Right atrium auricular region (tissue), 2 donors: ENCODE measurements at regions not wholly inside any gene's neighbourhood (a gene's known extent, or its start where the extent isn't known, plus 50 kb on each side); places are given as distances from the start of the nearest gene placed in this dataset.

ENCODE experiments used
- DNase-seq: peaks from one replicate; pipeline ENCODE4 v3.0.0-alpha.2; 2019; ENCODE audit warnings: low spot score
- H3K27ac ChIP-seq, 2 donors: fragments of 200-600 bp; sonication (generic); 1 replicate in 1 of 2; 2 replicates in 1 of 2; pipeline ENCODE4 v1.5.1; 2016 to 2019
- H3K27me3 ChIP-seq, 2 donors: fragments of 200-600 bp; sonication (generic); one replicate each; pipeline versions ENCODE4 v1.5.1 to v1.6.0; 2017 to 2019
- H3K36me3 ChIP-seq: fragments of 200-600 bp; sonication (generic); one replicate; pipeline ENCODE4 v1.5.1; 2016
- H3K4me1 ChIP-seq, 2 donors: fragments of 200-600 bp; sonication (generic); one replicate each; pipeline versions ENCODE4 v1.5.1 to v1.6.0; 2017 to 2019
- H3K4me3 ChIP-seq, 2 donors: fragments of 200-600 bp; sonication (generic); 1 replicate in 1 of 2; 2 replicates in 1 of 2; pipeline ENCODE4 v1.5.1; 2017 to 2019; ENCODE audit warnings: mild to moderate bottlenecking in 1 of 2, moderate library complexity in 1 of 2
- H3K9me3 ChIP-seq, 2 donors: fragments of 200-600 bp; sonication (generic); one replicate each; pipeline ENCODE4 v1.5.1; 2019
- TF ChIP-seq, protein P1 (sequence below), 2 donors: fragments of 200-600 bp; sonication (generic); IDR thresholded peaks; one replicate each; pipeline ENCODE4 v1.5.1; 2019; ENCODE audit warnings: antibody characterized with exemption in 2 of 2

DNA sequence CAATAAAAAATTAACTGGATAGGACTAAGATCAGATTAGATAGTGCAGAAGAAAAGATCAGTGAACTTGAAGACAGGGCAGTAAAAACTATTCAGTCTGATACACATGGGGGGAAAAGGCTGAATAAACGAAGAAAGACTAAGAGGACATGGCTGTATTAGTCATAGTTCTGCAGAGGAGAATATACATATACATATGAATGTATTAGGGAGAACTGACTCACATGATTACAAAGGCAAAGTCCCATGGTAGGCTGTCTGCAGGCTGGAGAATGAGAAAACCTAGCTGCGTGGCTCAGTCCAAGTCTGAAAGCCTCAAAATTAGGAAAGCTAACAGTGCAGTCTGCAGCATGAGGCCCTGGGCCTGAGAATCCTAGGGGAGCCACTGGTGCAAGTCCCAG lies 98.2 kb upstream of the GNAO1 start:
- no peaks in the 10 kb centered on the region for H3K36me3 ChIP-seq
- H3K4me3 ChIP-seq, result no peak overlapping the region
- TF ChIP-seq, protein P1, sequence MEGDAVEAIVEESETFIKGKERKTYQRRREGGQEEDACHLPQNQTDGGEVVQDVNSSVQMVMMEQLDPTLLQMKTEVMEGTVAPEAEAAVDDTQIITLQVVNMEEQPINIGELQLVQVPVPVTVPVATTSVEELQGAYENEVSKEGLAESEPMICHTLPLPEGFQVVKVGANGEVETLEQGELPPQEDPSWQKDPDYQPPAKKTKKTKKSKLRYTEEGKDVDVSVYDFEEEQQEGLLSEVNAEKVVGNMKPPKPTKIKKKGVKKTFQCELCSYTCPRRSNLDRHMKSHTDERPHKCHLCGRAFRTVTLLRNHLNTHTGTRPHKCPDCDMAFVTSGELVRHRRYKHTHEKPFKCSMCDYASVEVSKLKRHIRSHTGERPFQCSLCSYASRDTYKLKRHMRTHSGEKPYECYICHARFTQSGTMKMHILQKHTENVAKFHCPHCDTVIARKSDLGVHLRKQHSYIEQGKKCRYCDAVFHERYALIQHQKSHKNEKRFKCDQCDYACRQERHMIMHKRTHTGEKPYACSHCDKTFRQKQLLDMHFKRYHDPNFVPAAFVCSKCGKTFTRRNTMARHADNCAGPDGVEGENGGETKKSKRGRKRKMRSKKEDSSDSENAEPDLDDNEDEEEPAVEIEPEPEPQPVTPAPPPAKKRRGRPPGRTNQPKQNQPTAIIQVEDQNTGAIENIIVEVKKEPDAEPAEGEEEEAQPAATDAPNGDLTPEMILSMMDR (IDR thresholded peaks at IDR 0.05), result no peak
- H3K27ac ChIP-seq, result no peak overlapping the region
- H3K9me3 ChIP-seq, result no peaks in the 10 kb centered on the region
- no peaks in the 10 kb centered on the region for H3K4me1 ChIP-seq
- H3K27me3 ChIP-seq, result no peaks in the 10 kb centered on the region
- no peak for DNase-seq

DNA sequence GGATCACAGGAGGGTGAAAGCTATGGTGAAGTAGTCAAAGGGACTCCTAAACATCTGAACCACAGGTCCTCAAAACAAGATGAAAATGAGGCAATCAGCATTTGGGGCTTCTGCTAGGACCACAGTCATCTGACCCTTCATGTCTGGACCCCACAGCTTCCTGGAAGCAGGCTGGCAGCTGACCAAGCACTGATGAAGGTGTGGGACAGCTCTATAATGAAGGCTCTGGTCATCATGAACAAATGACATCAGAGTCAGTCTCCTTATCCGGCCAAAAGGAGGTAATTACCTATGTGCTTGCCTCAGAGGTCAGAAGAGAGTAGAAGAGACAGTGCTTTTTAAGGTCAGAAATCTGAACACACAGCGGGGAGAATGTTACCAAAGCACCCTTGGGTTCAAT lies 101.2 kb upstream of the GNAO1 start:
- Histone ChIP-seq H3K27me3 (no peaks in the 10 kb centered on the region), H3K27ac (no peak overlapping the region), H3K4me3 (no peak overlapping the region), H3K9me3 (no peaks in the 10 kb centered on the region), H3K36me3 (no peaks in the 10 kb centered on the region), H3K4me1 (no peaks in the 10 kb centered on the region)
- DNase-seq, result no peak
- TF ChIP-seq, protein P1 (IDR thresholded peaks at IDR 0.05), result no peak

DNA sequence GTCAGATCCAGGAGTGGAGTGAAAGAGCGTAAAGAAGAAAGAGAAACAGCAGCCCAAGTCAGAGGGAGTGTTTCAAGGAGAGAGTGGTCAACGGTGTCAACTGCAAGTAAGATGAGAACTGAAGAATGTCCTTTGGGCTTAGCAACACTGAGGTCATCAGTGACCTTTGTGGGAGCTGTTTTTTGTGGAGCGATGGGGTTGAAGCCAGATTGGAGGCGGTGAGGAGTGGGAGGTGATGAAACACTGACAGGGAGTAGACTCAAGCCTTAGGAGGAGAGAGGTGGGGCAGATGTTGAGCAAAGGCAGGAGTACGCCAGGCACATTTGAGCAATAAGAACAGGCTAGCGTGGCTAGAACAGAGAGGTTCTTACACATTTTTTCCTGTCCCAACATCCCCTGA lies 103.7 kb upstream of the GNAO1 start:
- H3K4me1 ChIP-seq, result no peaks in the 10 kb centered on the region
- H3K9me3 ChIP-seq, result no peaks in the 10 kb centered on the region
- H3K27ac ChIP-seq, result no peak overlapping the region
- no peak for DNase-seq
- no peaks in the 10 kb centered on the region for H3K27me3 ChIP-seq
- H3K36me3 ChIP-seq, result no peaks in the 10 kb centered on the region
- TF ChIP-seq, protein P1 (IDR thresholded peaks at IDR 0.05), result no peak
- H3K4me3 ChIP-seq, result no peak overlapping the region

DNA sequence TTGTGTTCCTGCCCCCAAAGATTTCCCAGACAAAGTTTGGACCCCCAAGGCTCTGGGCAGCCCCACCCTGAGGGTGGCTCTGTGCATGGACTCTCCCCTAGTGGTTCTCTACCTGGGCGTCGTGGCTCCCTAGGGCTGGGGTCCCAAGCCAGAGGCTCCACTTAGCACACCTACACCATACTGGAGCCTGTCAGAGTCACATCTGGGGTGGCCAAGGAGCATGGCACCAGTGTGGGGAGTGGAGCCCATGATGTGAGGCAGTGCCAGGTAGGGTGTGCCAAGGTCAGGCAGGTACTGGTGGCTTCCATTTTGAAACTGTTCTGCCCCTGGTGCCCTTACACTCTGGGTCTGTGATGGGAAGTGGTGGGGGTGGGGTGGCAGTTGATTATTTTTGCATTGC lies 109.9 kb upstream of the GNAO1 start:
- no peaks in the 10 kb centered on the region for H3K4me1 ChIP-seq
- no peaks in the 10 kb centered on the region for H3K27me3 ChIP-seq
- H3K4me3 ChIP-seq, result no peak overlapping the region
- H3K27ac ChIP-seq, result no peak overlapping the region
- DNase-seq, result no peak
- TF ChIP-seq, protein P1 (IDR thresholded peaks at IDR 0.05), result no peak
- H3K9me3 ChIP-seq, result no peaks in the 10 kb centered on the region
- no peaks in the 10 kb centered on the region for H3K36me3 ChIP-seq

DNA sequence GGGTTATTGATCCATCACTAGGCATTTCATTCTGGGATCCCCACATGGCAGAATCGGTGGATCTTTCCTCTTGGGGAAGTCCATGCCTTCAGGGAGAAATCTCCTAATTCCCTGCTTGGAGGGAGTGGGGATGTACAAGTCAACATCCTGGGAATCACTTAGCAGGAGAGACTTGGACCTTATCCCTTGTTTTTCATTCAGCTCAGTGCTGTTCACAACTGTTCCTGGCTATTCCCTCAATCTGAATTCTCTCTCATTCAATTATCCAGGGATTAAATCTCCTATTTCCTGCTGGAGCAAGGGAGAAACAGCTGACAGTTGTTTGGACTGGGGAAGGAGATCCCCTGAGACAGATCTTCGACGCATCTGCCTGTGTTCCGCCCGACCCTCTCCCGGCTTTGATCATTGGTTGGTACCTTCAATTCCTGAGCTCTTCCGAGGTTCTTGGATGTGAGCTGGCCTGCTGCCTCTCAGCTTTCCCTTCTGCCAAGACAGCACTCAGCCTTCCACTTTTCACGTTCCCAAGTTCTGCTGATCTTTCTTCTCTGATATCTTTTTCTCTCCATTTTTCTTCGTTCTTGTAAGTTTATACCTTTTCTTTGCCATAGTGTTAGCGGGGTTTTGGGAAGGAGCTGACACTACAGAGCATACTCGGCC lies 115.4 kb upstream of the GNAO1 start:
- H3K27ac ChIP-seq, result no peak overlapping the region
- DNase-seq, result no peak

More for the DNA sequence above, 115.4 kb upstream of the GNAO1 start:
- Histone ChIP-seq H3K9me3 (no peaks in the 10 kb centered on the region), H3K27me3 (no peaks in the 10 kb centered on the region), H3K36me3 (no peaks in the 10 kb centered on the region), H3K4me3 (no peak overlapping the region), H3K4me1 (peaks cover 0 to 6% of the 10 kb centered on the region in 2 donors)
- TF ChIP-seq, protein P1 (IDR thresholded peaks at IDR 0.05), result no peak
